HG03342 (cell line): ENCODE measurements at regions not wholly inside any gene's neighbourhood (a gene's known extent, or its start where the extent isn't known, plus 50 kb on each side); places are given as distances from the start of the nearest gene placed in this dataset.

Experiments
- ATAC-seq: cut with Tn5 transposase; IDR thresholded peaks from one replicate; pipeline ENCODE4 v1.9.1; 2021; ENCODE audit warnings: mild to moderate bottlenecking, moderate library complexity; ENCODE audit not compliant: unreplicated experiment

- ATAC-seq, result no peak
Observed at GRCh38 chr5:133778636-133779035, 166.3 kb upstream of the FSTL4 start.

DNA sequence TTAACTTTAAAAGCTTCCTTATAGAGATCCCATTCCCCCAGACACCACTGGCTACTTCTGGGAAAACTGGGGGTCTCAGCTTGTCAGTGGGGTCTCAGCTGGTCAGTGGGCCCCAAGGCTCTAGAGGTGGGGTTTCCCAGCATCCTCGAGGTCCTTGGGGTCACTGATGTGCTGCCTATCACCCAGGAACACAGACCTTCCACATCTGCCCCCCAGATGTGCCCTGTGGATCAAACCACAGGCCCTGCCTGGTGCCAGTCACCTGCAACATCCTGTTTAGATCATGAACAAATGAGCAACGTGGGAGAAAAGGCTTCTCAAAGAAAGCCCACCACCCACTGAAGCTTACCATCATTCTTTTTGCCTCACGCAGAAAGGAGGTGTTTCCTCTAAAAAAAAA lies 165.6 kb upstream of the FSTL4 start:
- no peak for ATAC-seq

GRCh38 chr5:133775584-133776304 lies 163.4 kb upstream of the FSTL4 start:
- no peak for ATAC-seq

DNA sequence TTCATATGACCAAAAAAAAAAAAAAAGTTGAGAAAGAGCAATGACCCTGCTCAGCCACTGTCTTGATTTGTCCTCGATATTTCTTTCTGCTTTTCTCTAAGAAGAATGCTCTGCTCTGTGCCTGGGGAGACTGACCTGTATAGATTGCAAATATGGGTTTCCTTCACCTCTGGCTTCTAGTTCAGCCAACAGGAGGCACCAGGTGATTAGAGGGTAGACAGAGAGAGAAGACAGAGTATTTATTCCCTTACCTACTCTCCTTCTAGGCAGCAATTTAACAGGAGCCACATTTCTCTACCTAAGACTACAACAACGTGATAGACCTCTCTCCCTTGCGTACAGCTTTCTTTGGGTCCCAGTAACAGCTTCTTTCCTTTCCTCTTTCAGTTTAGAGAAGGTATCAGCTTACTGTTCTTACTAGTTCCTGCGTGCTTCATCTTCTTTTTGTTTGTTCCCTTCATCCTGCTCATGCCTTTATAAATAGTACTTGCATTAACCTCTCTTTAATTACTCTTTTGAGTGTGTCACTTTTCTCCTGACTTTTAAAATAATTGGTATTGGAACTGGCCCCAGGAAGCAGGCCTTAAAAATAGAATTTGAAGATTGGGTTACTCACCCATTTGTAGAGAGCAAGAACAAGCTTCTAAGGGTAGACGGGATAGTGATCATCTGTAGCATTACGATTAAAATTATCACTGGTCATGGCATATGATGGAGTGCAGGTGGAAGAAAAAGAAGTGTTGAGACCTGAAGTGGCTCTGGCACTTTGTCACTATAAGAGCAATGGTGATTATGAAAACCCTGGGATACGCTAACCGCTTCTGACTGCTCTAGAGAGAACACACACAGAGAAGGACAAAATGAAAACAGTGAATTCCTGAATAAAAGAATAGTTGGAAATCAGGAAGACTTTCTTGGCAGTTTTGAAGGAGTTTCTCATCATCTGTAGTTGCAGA lies 161.2 kb upstream of the FSTL4 start:
- no peak for ATAC-seq

GRCh38 chr5:133769842-133770241 lies 157.5 kb upstream of the FSTL4 start:
- no peak for ATAC-seq

DNA sequence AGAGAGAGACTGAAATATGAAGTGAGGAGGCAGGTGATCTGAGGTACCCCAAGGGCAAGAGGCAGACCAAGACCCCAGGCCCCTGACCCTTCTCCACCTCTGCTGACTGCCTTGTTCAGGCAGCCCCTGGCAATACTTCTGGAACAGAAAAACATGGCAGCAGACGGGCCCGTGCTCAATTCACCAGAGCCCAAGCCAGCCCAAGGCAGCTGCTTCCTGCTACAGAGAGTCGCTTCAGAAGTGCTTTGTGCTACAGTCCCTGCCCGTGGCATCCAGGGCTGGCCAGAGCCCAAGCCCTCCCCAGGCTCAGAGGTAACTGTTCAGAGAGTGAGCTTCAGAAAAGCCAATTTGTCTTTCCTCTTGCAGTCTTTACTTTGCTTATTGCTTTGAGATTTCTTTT lies 151.4 kb upstream of the FSTL4 start:
- ATAC-seq, result no peak

DNA sequence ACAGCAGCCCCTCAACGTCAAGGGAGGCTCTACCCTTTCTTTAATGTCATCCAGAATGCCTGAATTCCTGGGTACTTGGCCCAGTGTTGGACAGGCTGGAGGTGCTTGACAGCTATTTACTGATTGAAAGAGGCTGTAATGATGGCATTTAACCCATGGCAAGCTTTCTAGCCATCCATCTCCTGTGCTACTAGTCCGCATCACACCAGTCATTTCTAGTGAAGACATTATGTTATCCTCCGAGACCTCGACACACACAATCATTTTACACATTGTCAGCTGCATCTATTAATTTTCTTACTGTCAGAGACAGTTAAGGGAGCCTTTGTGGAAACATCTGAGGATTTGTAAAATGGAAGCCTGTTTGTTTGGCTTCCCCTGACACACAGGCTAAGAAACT lies 149.3 kb upstream of the FSTL4 start:
- no peak for ATAC-seq

DNA sequence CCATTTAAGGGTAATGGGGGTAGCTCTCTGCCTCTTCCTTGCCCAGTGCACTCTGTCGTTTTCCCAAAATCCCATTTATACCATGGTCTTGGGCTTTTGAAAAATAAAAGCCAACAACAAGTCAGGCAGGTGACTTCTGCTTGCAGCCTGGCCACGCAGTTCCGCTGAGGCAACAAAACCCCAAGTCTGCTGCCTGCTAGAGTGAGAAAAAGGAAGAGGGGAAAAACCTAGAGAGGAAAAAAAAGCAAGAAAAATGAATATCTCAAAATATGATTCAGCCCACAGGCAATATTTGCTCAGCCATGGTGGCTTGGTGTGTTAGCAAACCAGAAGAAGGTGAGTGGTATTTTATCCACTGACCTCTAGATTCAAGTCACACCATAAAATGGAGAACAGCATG lies 148.2 kb upstream of the FSTL4 start:
- ATAC-seq, result no peak

DNA sequence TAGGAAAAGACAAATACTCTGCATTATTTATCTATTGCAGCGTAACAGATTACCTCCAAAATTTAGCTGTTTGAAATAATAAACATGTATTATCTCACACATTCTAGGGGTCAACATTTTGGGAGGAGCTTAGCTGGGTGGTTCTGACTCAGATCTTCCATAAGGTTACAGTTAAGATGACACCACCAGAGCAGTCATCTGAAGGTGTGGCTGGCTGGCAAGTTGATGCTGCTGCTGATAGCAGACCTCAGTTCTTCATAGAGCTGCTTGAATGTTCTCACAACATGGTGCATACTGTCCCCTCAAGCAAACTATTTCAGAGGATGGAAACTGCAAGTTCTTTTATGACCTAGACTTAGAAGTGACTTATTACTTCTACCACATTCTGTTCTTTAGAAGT lies 146.3 kb upstream of the FSTL4 start:
- no peak for ATAC-seq

GRCh38 chr5:133757396-133757945 lies 145.1 kb upstream of the FSTL4 start:
- ATAC-seq, result no peak

GRCh38 chr5:133756756-133757155 lies 144.4 kb upstream of the FSTL4 start:
- ATAC-seq, result no peak

DNA sequence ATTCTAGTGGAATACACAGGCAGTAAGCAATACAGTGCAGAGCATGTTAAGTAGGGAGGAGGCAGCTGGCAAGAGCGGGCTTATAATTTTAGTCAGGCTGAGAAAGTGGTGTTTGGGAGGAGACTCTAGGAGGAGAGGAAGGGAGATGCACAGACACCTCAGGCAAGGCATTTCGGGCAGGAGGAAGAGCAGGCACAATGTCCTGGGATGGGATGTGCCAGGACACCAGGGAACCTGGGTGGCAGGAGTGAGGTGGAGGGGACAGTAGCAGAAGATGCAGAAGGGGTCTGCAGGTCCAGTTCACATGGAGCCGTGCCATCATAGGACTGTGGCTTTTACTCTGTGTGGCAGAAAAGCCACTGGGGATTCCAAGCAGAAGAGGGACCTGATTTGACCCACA lies 143.7 kb upstream of the FSTL4 start:
- no peak for ATAC-seq

DNA sequence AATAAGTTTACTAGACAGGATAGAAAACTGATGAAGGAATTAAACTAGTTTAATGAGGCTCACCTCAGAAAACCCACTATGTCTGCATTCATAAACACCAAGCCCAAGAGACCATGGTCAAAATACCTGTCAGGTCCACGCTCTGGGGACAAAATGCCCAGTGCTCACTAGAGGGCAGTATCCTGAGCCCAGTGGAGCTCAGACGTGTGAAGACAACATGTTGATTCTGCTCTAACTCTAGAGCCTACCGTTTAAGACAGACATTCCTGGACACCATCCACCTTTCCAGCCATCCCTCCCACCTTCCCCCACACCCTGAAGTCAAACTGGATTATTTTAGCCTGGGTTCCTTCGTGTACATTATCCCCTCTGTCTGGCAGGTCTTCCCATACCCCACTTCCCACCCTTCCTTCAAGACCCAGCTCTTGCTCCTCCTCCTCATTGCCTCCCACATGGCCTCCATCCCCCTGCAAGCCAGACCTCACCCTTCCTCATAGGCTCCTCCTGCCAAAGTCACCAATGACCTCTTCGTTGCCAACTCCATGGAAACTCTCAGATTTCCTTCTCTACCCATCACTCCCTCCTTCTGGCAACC lies 142.3 kb upstream of the FSTL4 start:
- ATAC-seq, result no peak

GRCh38 chr5:133753856-133754255 lies 141.5 kb upstream of the FSTL4 start:
- ATAC-seq, result no peak

DNA sequence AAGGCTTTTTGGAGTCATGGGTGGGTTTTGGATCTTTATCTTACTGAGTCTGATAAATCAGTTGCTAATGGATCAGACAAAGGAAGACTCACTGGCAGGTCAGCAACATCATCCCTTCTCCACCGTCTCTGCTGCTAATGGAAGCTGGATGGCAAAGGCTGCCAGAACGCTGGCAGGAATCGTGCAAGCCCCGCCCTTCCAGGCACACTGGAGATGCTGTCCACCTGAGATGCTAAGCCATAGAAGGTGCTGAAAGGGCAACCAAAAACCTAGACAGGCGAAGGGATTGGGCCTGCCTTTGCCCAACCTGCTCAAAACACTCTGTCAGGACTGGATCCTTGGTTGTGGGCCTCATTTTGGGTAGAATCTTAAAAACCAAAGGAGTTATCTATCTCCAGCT lies 139.5 kb upstream of the FSTL4 start:
- ATAC-seq, result no peak

GRCh38 chr5:133751421-133751820 lies 139.1 kb upstream of the FSTL4 start:
- no peak for ATAC-seq

GRCh38 chr5:133750856-133751255 lies 138.5 kb upstream of the FSTL4 start:
- no peak for ATAC-seq

DNA sequence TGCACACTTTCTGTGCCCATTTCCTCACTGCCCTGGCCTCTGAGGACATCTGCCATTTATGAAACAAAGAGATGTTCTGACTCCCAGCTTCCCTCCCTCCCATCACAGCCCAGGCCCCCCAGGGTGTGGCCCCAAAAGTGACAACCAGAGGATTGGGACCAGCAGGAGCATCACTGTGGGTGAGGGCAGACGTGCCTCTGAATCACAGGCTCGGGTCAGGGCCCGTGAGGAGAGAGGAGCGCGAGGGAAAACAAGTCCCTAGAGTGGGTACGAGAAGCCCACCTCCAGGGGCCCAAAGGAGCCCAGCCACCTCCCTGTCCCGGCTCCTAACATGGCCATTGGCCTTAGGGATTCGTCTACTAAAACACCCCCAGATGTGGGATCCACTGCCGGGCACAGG lies 138.0 kb upstream of the FSTL4 start:
- ATAC-seq, result no peak

GRCh38 chr5:133749331-133749985 lies 137.1 kb upstream of the FSTL4 start:
- no peak for ATAC-seq

DNA sequence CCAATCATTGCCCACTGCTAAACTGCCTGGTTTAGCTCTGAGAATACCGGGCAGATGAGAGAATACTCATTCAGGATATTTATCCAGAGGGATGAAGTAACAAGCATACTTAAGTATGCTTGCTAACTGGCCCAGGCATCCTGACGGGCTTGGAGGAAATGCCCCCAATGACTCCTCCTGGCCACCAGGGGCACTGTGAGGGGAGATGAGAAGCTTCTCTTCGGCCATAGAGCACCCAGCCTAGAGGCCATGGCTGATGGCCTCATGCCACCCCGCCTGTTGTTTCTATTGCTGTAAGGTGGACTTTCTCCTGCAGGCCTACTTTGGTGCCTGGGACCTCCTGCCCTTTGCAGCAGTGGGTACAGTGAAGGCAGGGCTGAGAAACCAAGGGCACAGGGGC lies 134.5 kb upstream of the FSTL4 start:
- ATAC-seq, result no peak

- ATAC-seq, result no peak
Observed at GRCh38 chr5:133744960-133745308, 132.6 kb upstream of the FSTL4 start.
